ENCODE measurements at regions not wholly inside any gene's neighbourhood (a gene's known extent, or its start where the extent isn't known, plus 50 kb on each side); places are given as distances from the start of the nearest gene placed in this dataset.

DNA sequence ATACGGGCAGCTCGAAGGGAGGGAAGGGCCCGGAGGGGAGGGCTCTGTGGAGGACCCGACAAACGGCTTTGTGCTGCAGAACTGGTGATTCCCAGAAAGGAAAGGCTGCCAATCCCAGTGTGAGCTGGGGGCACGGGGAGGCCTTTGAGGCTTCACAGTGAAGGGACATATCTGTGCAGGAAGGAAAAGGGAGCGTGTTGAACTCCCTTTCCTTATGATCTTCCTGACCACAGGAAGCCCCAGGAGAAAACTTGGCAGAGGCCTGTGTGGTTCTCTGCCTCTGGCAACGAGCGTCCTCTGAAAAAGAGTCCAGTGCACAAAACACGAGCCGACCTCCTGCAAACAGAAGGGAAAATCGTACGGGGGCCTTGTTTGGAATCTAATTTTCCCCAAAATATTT lies 683.5 kb upstream of the SALL3 start:
- 75 to 78% methylated on average over 13 of the region's 13 CpGs for WGBS, 2 donors
- H3K4me1 ChIP-seq (ENCODE audit: control insufficient read depth in 2 of 2, insufficient read depth in 2 of 2, low read length in 1 of 2) = no peaks in the 10 kb centered on the region
- no peak overlapping the region for H3K27ac ChIP-seq (ENCODE audit: low read depth in 2 of 2, low read length in 1 of 2)
- peaks cover 0 to 3% of the 10 kb centered on the region in 2 donors for H3K9me3 ChIP-seq (ENCODE audit: control insufficient read depth in 2 of 2, insufficient read depth in 1 of 2, low read depth in 1 of 2, low read length in 1 of 2)
- H3K27me3 ChIP-seq (ENCODE audit: control insufficient read depth in 1 of 2, insufficient read depth in 2 of 2, low read length in 2 of 2) = peaks cover 0 to 2% of the 10 kb centered on the region in 2 donors
- H3K36me3 ChIP-seq (ENCODE audit: control insufficient read depth in 2 of 2, insufficient read depth in 2 of 2, low read length in 1 of 2) = no peaks in the 10 kb centered on the region
- H3K4me3 ChIP-seq (ENCODE audit: low read depth in 1 of 2, low read length in 2 of 2) = no peak overlapping the region

DNA sequence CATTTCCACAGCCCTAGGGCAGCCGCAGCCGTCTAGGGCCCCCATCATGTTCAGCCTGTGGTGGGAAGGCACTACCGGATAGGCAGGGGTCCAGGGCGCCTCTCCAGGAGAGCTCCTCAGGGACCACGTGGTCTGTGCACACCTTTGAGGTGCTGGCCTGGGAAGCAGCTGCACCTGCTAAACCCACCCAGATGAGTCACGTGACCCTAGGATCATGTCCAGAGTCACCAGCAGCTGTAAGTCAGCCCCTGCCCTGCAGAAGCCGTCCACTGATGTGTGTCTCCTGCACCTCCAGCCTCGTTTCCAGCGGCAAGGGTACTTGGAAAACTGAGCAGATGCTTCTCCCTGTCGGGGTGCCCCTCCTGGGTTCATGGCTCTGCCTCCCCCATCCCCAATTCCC lies 682.6 kb upstream of the SALL3 start:
- Histone ChIP-seq H3K36me3 (ENCODE audit: control insufficient read depth in 2 of 2, insufficient read depth in 2 of 2, low read length in 1 of 2) (no peaks in the 10 kb centered on the region), H3K4me3 (ENCODE audit: low read depth in 1 of 2, low read length in 2 of 2) (no peak overlapping the region), H3K27me3 (ENCODE audit: control insufficient read depth in 1 of 2, insufficient read depth in 2 of 2, low read length in 2 of 2) (peaks cover 0 to 2% of the 10 kb centered on the region in 2 donors), H3K27ac (ENCODE audit: low read depth in 2 of 2, low read length in 1 of 2) (no peak overlapping the region), H3K4me1 (ENCODE audit: control insufficient read depth in 2 of 2, insufficient read depth in 2 of 2, low read length in 1 of 2) (no peaks in the 10 kb centered on the region), H3K9me3 (ENCODE audit: control insufficient read depth in 2 of 2, insufficient read depth in 1 of 2, low read depth in 1 of 2, low read length in 1 of 2) (peaks cover 0 to 3% of the 10 kb centered on the region in 2 donors)
- WGBS, 2 donors = 85 to 88% methylated on average over 10 of the region's 10 CpGs

- Histone ChIP-seq H3K36me3 (ENCODE audit: control insufficient read depth in 2 of 2, insufficient read depth in 2 of 2, low read length in 1 of 2) (no peaks in the 10 kb centered on the region), H3K4me1 (ENCODE audit: control insufficient read depth in 2 of 2, insufficient read depth in 2 of 2, low read length in 1 of 2) (no peaks in the 10 kb centered on the region), H3K9me3 (ENCODE audit: control insufficient read depth in 2 of 2, insufficient read depth in 1 of 2, low read depth in 1 of 2, low read length in 1 of 2) (peaks cover 0 to 2% of the 10 kb centered on the region in 2 donors), H3K4me3 (ENCODE audit: low read depth in 1 of 2, low read length in 2 of 2) (no peak overlapping the region), H3K27ac (ENCODE audit: low read depth in 2 of 2, low read length in 1 of 2) (no peak overlapping the region), H3K27me3 (ENCODE audit: control insufficient read depth in 1 of 2, insufficient read depth in 2 of 2, low read length in 2 of 2) (no peaks in the 10 kb centered on the region)
- 51 to 59% methylated on average over 15 of the region's 15 CpGs for WGBS, 2 donors
Measured at GRCh38 chr18:78303519-78304191, 676.0 kb upstream of the SALL3 start.

- WGBS, 2 donors = 62 to 73% methylated on average over 25 of the region's 25 CpGs
- H3K4me3 ChIP-seq (ENCODE audit: low read depth in 1 of 2, low read length in 2 of 2) = no peak overlapping the region
- H3K27me3 ChIP-seq (ENCODE audit: control insufficient read depth in 1 of 2, insufficient read depth in 2 of 2, low read length in 2 of 2) = no peaks in the 10 kb centered on the region
- no peak overlapping the region for H3K27ac ChIP-seq (ENCODE audit: low read depth in 2 of 2, low read length in 1 of 2)
- no peaks in the 10 kb centered on the region for H3K4me1 ChIP-seq (ENCODE audit: control insufficient read depth in 2 of 2, insufficient read depth in 2 of 2, low read length in 1 of 2)
- H3K9me3 ChIP-seq (ENCODE audit: control insufficient read depth in 2 of 2, insufficient read depth in 1 of 2, low read depth in 1 of 2, low read length in 1 of 2) = peaks cover 0 to 2% of the 10 kb centered on the region in 2 donors
- H3K36me3 ChIP-seq (ENCODE audit: control insufficient read depth in 2 of 2, insufficient read depth in 2 of 2, low read length in 1 of 2) = no peaks in the 10 kb centered on the region
Measured at GRCh38 chr18:78304192-78305164, 675.1 kb upstream of the SALL3 start.

DNA sequence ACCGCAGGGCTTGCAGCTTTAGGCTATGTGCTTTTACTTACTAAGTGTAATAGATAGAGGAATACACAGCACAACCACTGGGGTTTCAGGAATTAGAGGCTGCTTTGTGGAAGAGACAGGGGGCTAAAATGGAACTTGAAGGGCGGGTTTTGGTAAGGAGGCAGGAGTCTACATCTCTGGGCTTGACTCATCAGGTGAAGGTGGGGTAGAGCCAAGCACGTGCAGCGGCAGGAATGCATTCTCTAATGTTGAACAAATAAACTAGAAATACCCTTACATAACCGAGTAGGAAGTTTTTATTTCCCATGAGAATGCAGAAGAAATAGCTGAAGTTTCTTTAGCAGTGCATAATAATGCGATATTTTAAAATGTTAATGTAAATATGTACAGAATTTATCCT lies 673.8 kb upstream of the SALL3 start:
- Histone ChIP-seq H3K36me3 (ENCODE audit: control insufficient read depth in 2 of 2, insufficient read depth in 2 of 2, low read length in 1 of 2) (no peaks in the 10 kb centered on the region), H3K9me3 (ENCODE audit: control insufficient read depth in 2 of 2, insufficient read depth in 1 of 2, low read depth in 1 of 2, low read length in 1 of 2) (peaks cover 0 to 2% of the 10 kb centered on the region in 2 donors), H3K27me3 (ENCODE audit: control insufficient read depth in 1 of 2, insufficient read depth in 2 of 2, low read length in 2 of 2) (no peaks in the 10 kb centered on the region), H3K27ac (ENCODE audit: low read depth in 2 of 2, low read length in 1 of 2) (no peak overlapping the region), H3K4me3 (ENCODE audit: low read depth in 1 of 2, low read length in 2 of 2) (no peak overlapping the region), H3K4me1 (ENCODE audit: control insufficient read depth in 2 of 2, insufficient read depth in 2 of 2, low read length in 1 of 2) (no peaks in the 10 kb centered on the region)
- WGBS, 2 donors = 47 to 53% methylated on average over 6 of the region's 6 CpGs

GRCh38 chr18:78309307-78309706 lies 670.3 kb upstream of the SALL3 start:
- no peak overlapping the region for H3K27ac ChIP-seq (ENCODE audit: low read depth in 2 of 2, low read length in 1 of 2)
- no peaks in the 10 kb centered on the region for H3K27me3 ChIP-seq (ENCODE audit: control insufficient read depth in 1 of 2, insufficient read depth in 2 of 2, low read length in 2 of 2)
- 75% methylated on average over 42 of the region's 42 CpGs for WGBS, 2 donors
- no peaks in the 10 kb centered on the region for H3K36me3 ChIP-seq (ENCODE audit: control insufficient read depth in 2 of 2, insufficient read depth in 2 of 2, low read length in 1 of 2)
- peaks cover 2 to 7% of the 10 kb centered on the region in 2 donors for H3K9me3 ChIP-seq (ENCODE audit: control insufficient read depth in 2 of 2, insufficient read depth in 1 of 2, low read depth in 1 of 2, low read length in 1 of 2)
- no peaks in the 10 kb centered on the region for H3K4me1 ChIP-seq (ENCODE audit: control insufficient read depth in 2 of 2, insufficient read depth in 2 of 2, low read length in 1 of 2)
- H3K4me3 ChIP-seq (ENCODE audit: low read depth in 1 of 2, low read length in 2 of 2) = no peak overlapping the region

GRCh38 chr18:78309924-78310323 lies 669.7 kb upstream of the SALL3 start:
- Histone ChIP-seq H3K4me1 (ENCODE audit: control insufficient read depth in 2 of 2, insufficient read depth in 2 of 2, low read length in 1 of 2) (no peaks in the 10 kb centered on the region), H3K4me3 (ENCODE audit: low read depth in 1 of 2, low read length in 2 of 2) (no peak overlapping the region), H3K27ac (ENCODE audit: low read depth in 2 of 2, low read length in 1 of 2) (no peak overlapping the region), H3K27me3 (ENCODE audit: control insufficient read depth in 1 of 2, insufficient read depth in 2 of 2, low read length in 2 of 2) (no peaks in the 10 kb centered on the region), H3K9me3 (ENCODE audit: control insufficient read depth in 2 of 2, insufficient read depth in 1 of 2, low read depth in 1 of 2, low read length in 1 of 2) (peaks cover 2 to 7% of the 10 kb centered on the region in 2 donors), H3K36me3 (ENCODE audit: control insufficient read depth in 2 of 2, insufficient read depth in 2 of 2, low read length in 1 of 2) (no peaks in the 10 kb centered on the region)
- 59 to 78% methylated on average over 8 of the region's 8 CpGs for WGBS, 2 donors

GRCh38 chr18:78319264-78319663 lies 660.4 kb upstream of the SALL3 start:
- Histone ChIP-seq H3K4me1 (ENCODE audit: control insufficient read depth in 2 of 2, insufficient read depth in 2 of 2, low read length in 1 of 2) (no peaks in the 10 kb centered on the region), H3K27ac (ENCODE audit: low read depth in 2 of 2, low read length in 1 of 2) (no peak overlapping the region), H3K4me3 (ENCODE audit: low read depth in 1 of 2, low read length in 2 of 2) (no peak overlapping the region), H3K9me3 (ENCODE audit: control insufficient read depth in 2 of 2, insufficient read depth in 1 of 2, low read depth in 1 of 2, low read length in 1 of 2) (peaks cover 0 to 2% of the 10 kb centered on the region in 2 donors), H3K27me3 (ENCODE audit: control insufficient read depth in 1 of 2, insufficient read depth in 2 of 2, low read length in 2 of 2) (no peaks in the 10 kb centered on the region), H3K36me3 (ENCODE audit: control insufficient read depth in 2 of 2, insufficient read depth in 2 of 2, low read length in 1 of 2) (no peaks in the 10 kb centered on the region)
- WGBS, 2 donors = 91% methylated on average over 15 of the region's 15 CpGs

DNA sequence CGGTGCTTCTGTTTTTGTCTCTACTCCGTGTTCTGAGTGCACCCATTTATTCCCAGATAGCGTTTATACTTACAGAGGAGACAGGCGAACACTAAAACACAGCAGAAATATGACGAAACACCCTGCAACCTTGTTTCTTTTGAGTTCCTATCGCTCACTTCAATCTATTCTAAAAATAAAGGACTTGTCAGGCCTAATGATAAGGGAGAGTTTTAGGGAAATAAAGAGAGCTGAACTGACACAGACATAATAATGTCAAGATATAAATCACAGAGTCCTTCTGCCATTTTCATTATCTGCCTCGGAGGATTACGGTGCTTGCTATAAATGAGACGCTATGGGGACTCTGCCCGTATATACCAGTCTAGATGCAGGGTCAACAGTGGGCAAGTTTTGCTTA lies 659.7 kb upstream of the SALL3 start:
- H3K27ac ChIP-seq (ENCODE audit: low read depth in 2 of 2, low read length in 1 of 2) = no peak overlapping the region
- H3K4me1 ChIP-seq (ENCODE audit: control insufficient read depth in 2 of 2, insufficient read depth in 2 of 2, low read length in 1 of 2) = no peaks in the 10 kb centered on the region
- WGBS, 2 donors = 78 to 83% methylated on average over 10 of the region's 10 CpGs
- no peaks in the 10 kb centered on the region for H3K36me3 ChIP-seq (ENCODE audit: control insufficient read depth in 2 of 2, insufficient read depth in 2 of 2, low read length in 1 of 2)
- peaks cover 0 to 2% of the 10 kb centered on the region in 2 donors for H3K9me3 ChIP-seq (ENCODE audit: control insufficient read depth in 2 of 2, insufficient read depth in 1 of 2, low read depth in 1 of 2, low read length in 1 of 2)
- no peak overlapping the region for H3K4me3 ChIP-seq (ENCODE audit: low read depth in 1 of 2, low read length in 2 of 2)
- no peaks in the 10 kb centered on the region for H3K27me3 ChIP-seq (ENCODE audit: control insufficient read depth in 1 of 2, insufficient read depth in 2 of 2, low read length in 2 of 2)
